HepG2 (cell line): ENCODE measurements at regions not wholly inside any gene's neighbourhood (a gene's known extent, or its start where the extent isn't known, plus 50 kb on each side); places are given as distances from the start of the nearest gene placed in this dataset.

Experiments used
- ATAC-seq: fragments of 200-7000 bp; cut with Tn5 transposase; 3 replicates; pipeline ENCODE4 v1.9.1; 2020; ENCODE audit warnings: mild to moderate bottlenecking, moderate library complexity
- BruUV-seq: library from RNA; stranded (reverse); fragments of 400-500 nt; replicated peaks from 2 replicates; lab custom pipeline; 2021; lab: Mats Ljungman, UMichigan
- CTCF ChIA-PET: fragments of 300-600 bp; formaldehyde crosslinking; extraction: SDS; loops from one replicate; lab custom pipeline; 2021; ENCODE audit warnings: low total read pairs, inconsistent platforms, low intra/inter-chr PET ratio; lab: Yijun Ruan, JAX
- POLR2A ChIA-PET: fragments of 350-600 bp; sonication (Branson Sonifier 250); formaldehyde crosslinking; loops from one replicate; lab custom pipeline; 2020; ENCODE audit warnings: antibody characterized with exemption, inconsistent platforms; lab: Yijun Ruan, JAX
- DNase-seq: peaks from one replicate; pipeline ENCODE4 v3.0.0-alpha.2; 2015; ENCODE audit warnings: low spot score
- FAIRE-seq: peaks from 3 replicates; lab custom pipeline; 2011; peaks lifted over from hg19 to GRCh38; lab: Jason Lieb, UNC
- H2AFZ ChIP-seq: one replicate; pipeline ENCODE4 v1.6.1; 2011; ENCODE audit warnings: low read length, inconsistent platforms
- H3K27ac ChIP-seq: fragments of 300-600 bp; 3 replicates; pipeline ENCODE4 v1.8.0; 2011; ENCODE audit warnings: mixed run types, mild to moderate bottlenecking, mixed read lengths, low read length, inconsistent platforms; ENCODE audit not compliant: insufficient read depth; ENCODE audit errors: extremely low read length
- H3K27me3 ChIP-seq, 2 experiments: fragments of 200-600 bp in 1 of 2; 2 replicates in 1 of 2; 3 replicates in 1 of 2; pipeline versions ENCODE4 v1.6.0 to v1.8.0; 2011; ENCODE audit warnings: low read length in 2 of 2, mild to moderate bottlenecking in 2 of 2, moderate library complexity in 2 of 2, inconsistent platforms in 1 of 2; ENCODE audit not compliant: insufficient read depth in 2 of 2, control insufficient read depth in 1 of 2
- H3K36me3 ChIP-seq, 2 experiments: fragments of 200-600 bp in 1 of 2; replicated peaks in 1 of 2; 2 replicates in 1 of 2; 3 replicates in 1 of 2; pipeline versions ENCODE4 v1.5.1 to v1.8.0; 2011; ENCODE audit warnings: low read length in 2 of 2, inconsistent platforms in 1 of 2; ENCODE audit not compliant: insufficient read depth in 2 of 2, control insufficient read depth in 1 of 2
- H3K4me1 ChIP-seq: 2 replicates; pipeline ENCODE4 v1.5.1; 2012; ENCODE audit warnings: low read length, inconsistent platforms; ENCODE audit not compliant: insufficient read depth
- H3K4me2 ChIP-seq: 2 replicates; pipeline ENCODE4 v1.6.0; 2011; ENCODE audit warnings: low read depth, low read length, inconsistent platforms
- H3K4me3 ChIP-seq, 3 experiments: fragments of 200-600 bp in 1 of 3; sonication (generic), shearing (Covaris generic) in 1 of 3; replicated peaks in 1 of 3; 2 replicates each; pipeline ENCODE4 v1.5.1; 2011 to 2016; ENCODE audit warnings: low read length in 3 of 3, inconsistent platforms in 2 of 3, low read depth in 2 of 3, mild to moderate bottlenecking in 2 of 3, control low read depth in 1 of 3, mixed read lengths in 1 of 3; ENCODE audit not compliant: insufficient read depth in 1 of 3
- H3K79me2 ChIP-seq: one replicate; pipeline ENCODE4 v1.6.1; 2011; ENCODE audit warnings: low read length, inconsistent platforms; ENCODE audit not compliant: insufficient read depth
- H3K9ac ChIP-seq: 2 replicates; pipeline ENCODE4 v1.6.0; 2011; ENCODE audit warnings: mild to moderate bottlenecking, low read depth, low read length, inconsistent platforms; ENCODE audit not compliant: insufficient read depth
- H3K9me3 ChIP-seq: 2 replicates; pipeline ENCODE4 v1.5.1; 2012; ENCODE audit warnings: mild to moderate bottlenecking, low read length
- H4K20me1 ChIP-seq: 2 replicates; pipeline ENCODE4 v1.6.0; 2011; ENCODE audit warnings: inconsistent platforms, mild to moderate bottlenecking, low read length, moderate library complexity; ENCODE audit not compliant: insufficient read depth
- KLF13 ChIP-seq: sonication (generic); formaldehyde crosslinking; IDR thresholded peaks from 2 replicates; pipeline ENCODE4 v1.4.0; 2020; ENCODE audit warnings: mild to moderate bottlenecking, missing genetic modification reagents
- LCORL ChIP-seq, 2 experiments: fragments of 450-650 bp in 1 of 2; sonication (generic) in 1 of 2; formaldehyde crosslinking in 1 of 2; IDR thresholded peaks; 2 replicates each; pipeline versions ENCODE4 v1.5.0 to v1.6.1; 2017 to 2020; ENCODE audit warnings: antibody characterized with exemption in 1 of 2, missing genetic modification reagents in 1 of 2
- MTA3 ChIP-seq: sonication (generic); formaldehyde crosslinking; IDR thresholded peaks from 2 replicates; pipeline ENCODE4 v1.4.0; 2020; ENCODE audit warnings: missing genetic modification reagents
- ZNF234 ChIP-seq: sonication (generic); formaldehyde crosslinking; conservative IDR thresholded peaks from 2 replicates; pipeline ENCODE4 v1.5.1; 2020; ENCODE audit warnings: mild to moderate bottlenecking, missing genetic modification reagents
- ZNF264 ChIP-seq: sonication (generic); formaldehyde crosslinking; IDR thresholded peaks from 2 replicates; pipeline ENCODE4 v1.4.0; 2020; ENCODE audit warnings: missing genetic modification reagents
- WGBS: methylation state at CpG from one replicate; pipeline ENCODE4 v1.1.6; 2017; ENCODE audit warnings: low lambda C conversion rate; 5-methylcytosine and 5-hydroxymethylcytosine counted together
- in situ Hi-C: cut with HindIII; loops from 2 replicates; pipeline ENCODE4 v1.10.0; 2017; ENCODE audit warnings: low pct_unique_long_range_greater_than_20kb; ENCODE audit not compliant: extremely low pct_ligation_motif_present
- intact Hi-C: fragments of 100-400 bp; cut with micrococcal nuclease; formaldehyde crosslinking; loops from one replicate; pipeline ENCODE4 v1.10.0; 2022; ENCODE audit not compliant: unreplicated experiment
- TF ChIP-seq, protein P1 (sequence below): IDR thresholded peaks from 2 replicates; pipeline ENCODE4 v1.6.1; 2016; ENCODE audit warnings: low read depth

DNA sequence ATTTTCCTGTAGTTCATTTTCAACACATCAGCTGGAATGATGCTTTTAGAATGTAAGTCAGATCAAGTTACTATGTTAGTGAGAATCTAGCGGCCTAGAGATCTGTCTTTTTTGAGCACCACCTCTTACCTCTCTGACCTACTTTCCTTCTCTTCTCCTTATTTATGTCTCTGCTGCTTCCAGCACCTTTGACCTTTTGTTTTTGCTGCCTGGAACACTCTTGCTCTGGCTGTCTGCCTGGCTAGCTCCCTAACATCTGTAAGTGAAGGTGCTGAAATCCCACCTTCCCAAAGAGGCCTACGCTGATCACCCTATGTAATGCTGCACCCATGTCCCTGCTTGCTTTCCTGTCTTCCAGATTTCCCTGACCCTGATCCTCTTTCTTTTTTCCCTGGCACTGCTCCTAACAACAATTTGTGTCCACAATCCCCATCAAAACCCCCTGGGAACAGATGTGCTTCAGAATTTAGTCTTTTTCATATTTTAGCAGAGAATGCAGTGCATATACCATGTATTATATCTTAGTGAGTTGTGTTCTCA, 87.8 kb downstream of the RFPL4B start:
- no peaks in the 10 kb centered on the region for H3K9me3 ChIP-seq
- POLR2A ChIA-PET = no interaction called here
- H3K79me2 ChIP-seq = no peaks in the 10 kb centered on the region
- H4K20me1 ChIP-seq = no peaks in the 10 kb centered on the region
- in situ Hi-C loops (no loop called here), intact Hi-C loops (no loop called here)
- H3K4me1 ChIP-seq = peaks cover 14% of the 10 kb centered on the region
- H3K27me3 ChIP-seq = no peaks in the 10 kb centered on the region
- no peak overlapping the region for H2AFZ ChIP-seq
- no peak overlapping the region for H3K4me3 ChIP-seq
- no peaks in the 10 kb centered on the region for H3K36me3 ChIP-seq
- H3K9ac ChIP-seq = no peak overlapping the region
- H3K27ac ChIP-seq = no peak overlapping the region
- H3K4me2 ChIP-seq = no peak overlapping the region
- WGBS = 0% methylated on average over 2 of the region's 2 CpGs
- BruUV-seq = no TSS peak
- CTCF ChIA-PET = no interaction called here
- DNase-seq (no peak), FAIRE-seq (no peak), ATAC-seq (no peak)
- TF ChIP-seq LCORL (IDR thresholded peaks at IDR 0.05) (no peak), LCORL (CRISPR knock-in tag; IDR thresholded peaks at IDR 0.05) (no peak)

DNA sequence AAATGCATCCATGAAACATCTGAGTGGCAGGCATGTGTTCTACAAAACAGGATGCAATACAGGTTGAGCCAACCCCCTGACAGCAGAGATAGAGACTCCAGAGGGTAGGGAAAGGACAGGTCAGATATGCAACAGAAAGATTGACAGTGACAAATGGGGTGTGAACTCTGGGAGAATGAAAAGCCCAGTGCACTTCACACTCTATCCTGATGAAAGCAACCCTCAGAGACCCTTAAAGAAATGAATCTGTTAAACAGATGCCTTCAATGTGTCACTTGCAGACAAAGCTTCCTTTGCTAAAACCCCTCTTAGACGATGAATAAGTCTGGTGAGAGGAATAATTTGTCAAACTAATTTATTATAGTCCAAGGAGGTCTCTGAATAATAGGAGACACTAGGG, 89.9 kb downstream of the RFPL4B start:
- no peak overlapping the region for H3K4me3 ChIP-seq
- intact Hi-C loops (no loop called here), in situ Hi-C loops (no loop called here)
- no peaks in the 10 kb centered on the region for H4K20me1 ChIP-seq
- no peak overlapping the region for H2AFZ ChIP-seq
- no peak for ATAC-seq
- CTCF ChIA-PET = no interaction called here
- H3K27ac ChIP-seq = no peak overlapping the region
- no peak for TF ChIP-seq ZNF234
- TF ChIP-seq, protein P1, sequence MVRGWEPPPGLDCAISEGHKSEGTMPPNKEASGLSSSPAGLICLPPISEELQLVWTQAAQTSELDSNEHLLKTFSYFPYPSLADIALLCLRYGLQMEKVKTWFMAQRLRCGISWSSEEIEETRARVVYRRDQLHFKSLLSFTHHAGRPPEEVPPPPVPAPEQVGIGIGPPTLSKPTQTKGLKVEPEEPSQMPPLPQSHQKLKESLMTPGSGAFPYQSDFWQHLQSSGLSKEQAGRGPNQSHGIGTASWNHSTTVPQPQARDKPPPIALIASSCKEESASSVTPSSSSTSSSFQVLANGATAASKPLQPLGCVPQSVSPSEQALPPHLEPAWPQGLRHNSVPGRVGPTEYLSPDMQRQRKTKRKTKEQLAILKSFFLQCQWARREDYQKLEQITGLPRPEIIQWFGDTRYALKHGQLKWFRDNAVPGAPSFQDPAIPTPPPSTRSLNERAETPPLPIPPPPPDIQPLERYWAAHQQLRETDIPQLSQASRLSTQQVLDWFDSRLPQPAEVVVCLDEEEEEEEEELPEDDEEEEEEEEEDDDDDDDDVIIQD (CRISPR knock-in tag) = no peak
- TF ChIP-seq KLF13 (CRISPR knock-in tag) = no peak
- TF ChIP-seq MTA3 (CRISPR knock-in tag) = no peak
- TF ChIP-seq ZNF264 = no peak
- BruUV-seq = no TSS peak
- H3K9ac ChIP-seq = no peak overlapping the region
- no peaks in the 10 kb centered on the region for H3K27me3 ChIP-seq
- no peaks in the 10 kb centered on the region for H3K79me2 ChIP-seq
- no peak for FAIRE-seq
- no peaks in the 10 kb centered on the region for H3K9me3 ChIP-seq
- no peaks in the 10 kb centered on the region for H3K36me3 ChIP-seq
- H3K4me1 ChIP-seq = peaks cover 15% of the 10 kb centered on the region
- DNase-seq = no peak
- POLR2A ChIA-PET = no interaction called here
- H3K4me2 ChIP-seq = no peak overlapping the region
- 0% methylated on average over 1 of the region's 1 CpG for WGBS
